Trophoblast cell (in vitro differentiated cells and primary cell): ENCODE measurements at regions not wholly inside any gene's neighbourhood (a gene's known extent, or its start where the extent isn't known, plus 50 kb on each side); places are given as distances from the start of the nearest gene placed in this dataset.

Experiments
- DNase-seq, 2 donors: peaks; one replicate each; pipeline ENCODE4 v3.0.0-alpha.2; 2016
- H2AFZ ChIP-seq: 2 replicates; pipeline ENCODE4 v1.6.1; 2013; ENCODE audit warnings: low read length, moderate library complexity, mild to moderate bottlenecking; ENCODE audit not compliant: insufficient read depth, poor library complexity
- H2AK5ac ChIP-seq: 2 replicates; pipeline ENCODE4 v1.6.1; 2013; ENCODE audit warnings: mild to moderate bottlenecking, low read length
- H2BK120ac ChIP-seq: 2 replicates; pipeline ENCODE4 v1.6.1; 2013; ENCODE audit warnings: low read length, mild to moderate bottlenecking, moderate library complexity; ENCODE audit not compliant: insufficient read depth, poor library complexity
- H2BK12ac ChIP-seq: 2 replicates; pipeline ENCODE4 v1.6.1; 2013; ENCODE audit warnings: mild to moderate bottlenecking, low read length, moderate library complexity
- H2BK5ac ChIP-seq: 2 replicates; pipeline ENCODE4 v1.6.1; 2013; ENCODE audit warnings: low read length, low read depth, moderate library complexity, mild to moderate bottlenecking; ENCODE audit not compliant: poor library complexity
- H3K14ac ChIP-seq: 2 replicates; pipeline ENCODE4 v1.6.1; 2013; ENCODE audit warnings: mild to moderate bottlenecking, low read length
- H3K18ac ChIP-seq: 2 replicates; pipeline ENCODE4 v1.6.1; 2013; ENCODE audit warnings: mild to moderate bottlenecking, low read length
- H3K23ac ChIP-seq: 2 replicates; pipeline ENCODE4 v1.6.1; 2013; ENCODE audit warnings: low read length
- H3K27ac ChIP-seq: 2 replicates; pipeline ENCODE4 v1.5.1; 2013; ENCODE audit warnings: low read depth, mild to moderate bottlenecking, inconsistent platforms, low read length, moderate library complexity
- H3K27me3 ChIP-seq: 2 replicates; pipeline ENCODE4 v1.6.1; 2013; ENCODE audit warnings: inconsistent platforms, mild to moderate bottlenecking, low read length, moderate library complexity; ENCODE audit not compliant: insufficient read depth
- H3K36me3 ChIP-seq, 2 experiments: 1 replicate in 1 of 2; 2 replicates in 1 of 2; pipeline ENCODE4 v1.6.1; 2013; ENCODE audit warnings: low read length in 2 of 2, mild to moderate bottlenecking in 2 of 2, moderate library complexity in 1 of 2; ENCODE audit not compliant: insufficient read depth in 2 of 2, control insufficient read depth in 1 of 2
- H3K4ac ChIP-seq: 2 replicates; pipeline ENCODE4 v1.6.1; 2013; ENCODE audit warnings: low read depth, mild to moderate bottlenecking, low read length, moderate library complexity
- H3K4me1 ChIP-seq, 2 experiments: 1 replicate in 1 of 2; 2 replicates in 1 of 2; pipeline ENCODE4 v1.6.1; 2013; ENCODE audit warnings: low read length in 2 of 2, mild to moderate bottlenecking in 2 of 2, moderate library complexity in 1 of 2; ENCODE audit not compliant: insufficient read depth in 2 of 2, control insufficient read depth in 1 of 2
- H3K4me2 ChIP-seq: 2 replicates; pipeline ENCODE4 v1.6.1; 2013; ENCODE audit warnings: inconsistent platforms, mild to moderate bottlenecking, low read length, moderate library complexity
- H3K4me3 ChIP-seq: 2 replicates; pipeline ENCODE4 v1.5.1; 2013; ENCODE audit warnings: mild to moderate bottlenecking, low read depth, low read length, inconsistent platforms
- H3K79me1 ChIP-seq: one replicate; pipeline ENCODE4 v1.6.1; 2013; ENCODE audit warnings: low read length
- H3K79me2 ChIP-seq: 2 replicates; pipeline ENCODE4 v1.6.1; 2013; ENCODE audit warnings: low read length, mild to moderate bottlenecking; ENCODE audit not compliant: control insufficient read depth, insufficient read depth, poor library complexity
- H3K9ac ChIP-seq: 2 replicates; pipeline ENCODE4 v1.6.1; 2013; ENCODE audit warnings: mild to moderate bottlenecking, low read length
- H3K9me3 ChIP-seq: 2 replicates; pipeline ENCODE4 v1.6.1; 2013; ENCODE audit warnings: low read depth, mild to moderate bottlenecking, control low read depth, inconsistent platforms, low read length; ENCODE audit not compliant: insufficient read depth
- H4K12ac ChIP-seq: 2 replicates; pipeline ENCODE4 v1.6.1; 2013; ENCODE audit warnings: low read depth, mild to moderate bottlenecking, low read length, moderate library complexity
- H4K8ac ChIP-seq: 2 replicates; pipeline ENCODE4 v1.6.1; 2013; ENCODE audit warnings: low read depth, mild to moderate bottlenecking, low read length, moderate library complexity
- H4K91ac ChIP-seq: one replicate; pipeline ENCODE4 v1.6.1; 2013; ENCODE audit warnings: low read depth, mild to moderate bottlenecking, low read length, moderate library complexity
- WGBS: extraction: QIAGEN DNeasy Blood & Tissue Kit; methylation state at CpG from one replicate; pipeline ENCODE4 v1.1.7; 2013; ENCODE audit warnings: missing lambda C conversion rate; ENCODE audit not compliant: insufficient read length, insufficient coverage; ENCODE audit errors: extremely low coverage; 5-methylcytosine and 5-hydroxymethylcytosine counted together

- Histone ChIP-seq H3K4ac (no peak overlapping the region), H3K9me3 (no peaks in the 10 kb centered on the region), H3K4me2 (no peak overlapping the region), H3K36me3 (no peaks in the 10 kb centered on the region), H2BK12ac (no peak overlapping the region), H4K12ac (no peak overlapping the region), H3K9ac (no peak overlapping the region), H3K4me3 (no peak overlapping the region), H2AK5ac (no peak overlapping the region), H3K79me1 (no peaks in the 10 kb centered on the region), H3K4me1 (no peaks in the 10 kb centered on the region), H3K23ac (no peak overlapping the region), H3K27ac (no peak overlapping the region), H3K27me3 (no peaks in the 10 kb centered on the region), H2BK5ac (no peak overlapping the region), H2AFZ (no peak overlapping the region), H4K91ac (no peak overlapping the region), H4K8ac (no peak overlapping the region), H3K79me2 (no peaks in the 10 kb centered on the region), H3K14ac (no peak overlapping the region), H3K18ac (no peak overlapping the region), H2BK120ac (no peak overlapping the region)
- no peak for DNase-seq
- WGBS: no CpG with 5 or more reads among the region's 5 CpGs
Measured at GRCh38 chr4:186932196-186932595, 208.5 kb upstream of the FAT1 start.

DNA sequence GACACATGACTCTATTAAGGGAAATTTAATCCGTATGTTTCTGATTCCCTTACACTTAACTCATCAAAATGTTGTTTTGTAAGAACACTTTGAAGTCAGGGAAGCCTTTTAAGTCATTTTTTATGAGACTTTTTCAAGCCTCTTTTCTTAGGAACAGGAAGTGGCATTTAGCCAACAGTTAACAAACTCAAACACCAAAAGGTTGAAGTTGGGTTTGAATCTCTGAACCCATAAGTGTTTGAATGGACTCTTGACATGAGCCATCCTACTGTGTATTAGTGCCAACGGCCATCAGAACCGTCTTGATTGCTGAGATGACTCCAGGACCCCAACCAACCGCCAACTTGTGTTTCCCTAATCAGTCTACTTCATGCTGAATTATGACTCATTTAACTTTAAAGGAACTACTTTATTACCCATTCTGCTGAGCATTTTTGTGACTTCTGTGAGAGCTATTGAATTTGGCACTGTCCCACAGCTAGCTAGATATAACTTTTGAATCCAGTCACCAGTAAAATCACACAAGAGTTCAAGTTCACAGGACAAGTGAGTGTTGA is 209.1 kb upstream of the FAT1 start:
- H3K9ac ChIP-seq: no peak overlapping the region
- H3K4ac ChIP-seq: no peak overlapping the region
- no peak for DNase-seq
- no peak overlapping the region for H2AFZ ChIP-seq
- no peak overlapping the region for H3K4me2 ChIP-seq
- no peaks in the 10 kb centered on the region for H3K79me1 ChIP-seq
- H3K18ac ChIP-seq: no peak overlapping the region
- no peaks in the 10 kb centered on the region for H3K9me3 ChIP-seq
- no CpG with 5 or more reads among the region's 4 CpGs for WGBS
- no peaks in the 10 kb centered on the region for H3K36me3 ChIP-seq
- H4K91ac ChIP-seq: no peak overlapping the region
- H2AK5ac ChIP-seq: no peak overlapping the region
- H3K14ac ChIP-seq: no peak overlapping the region
- no peak overlapping the region for H2BK5ac ChIP-seq
- no peaks in the 10 kb centered on the region for H3K27me3 ChIP-seq
- H4K8ac ChIP-seq: no peak overlapping the region
- no peaks in the 10 kb centered on the region for H3K4me1 ChIP-seq
- H3K4me3 ChIP-seq: no peak overlapping the region
- H3K79me2 ChIP-seq: no peaks in the 10 kb centered on the region
- no peak overlapping the region for H2BK120ac ChIP-seq
- H4K12ac ChIP-seq: no peak overlapping the region
- H3K23ac ChIP-seq: no peak overlapping the region
- no peak overlapping the region for H3K27ac ChIP-seq
- H2BK12ac ChIP-seq: no peak overlapping the region

DNA sequence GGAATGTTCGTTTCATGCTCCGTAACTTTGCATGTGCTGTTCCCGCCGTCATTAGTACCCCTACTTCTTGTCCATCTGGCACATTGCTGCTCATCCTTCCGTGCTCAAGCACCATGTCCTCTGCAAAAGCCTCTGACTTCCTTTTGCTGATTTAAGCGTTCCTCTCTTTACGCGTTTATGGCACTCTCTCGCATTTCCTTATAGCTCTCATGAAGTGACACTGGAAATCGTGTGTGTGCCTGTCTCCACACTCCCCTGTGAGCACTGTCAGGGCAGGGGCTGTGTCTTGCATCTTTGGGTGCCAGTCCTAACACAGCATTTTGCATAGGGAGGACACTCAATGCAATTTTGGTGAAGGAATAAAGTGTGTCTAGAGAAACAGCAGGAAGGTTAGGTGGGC is 210.6 kb upstream of the FAT1 start:
- Histone ChIP-seq H2AFZ (no peak overlapping the region), H4K8ac (no peak overlapping the region), H3K23ac (no peak overlapping the region), H2BK5ac (no peak overlapping the region), H4K12ac (no peak overlapping the region), H2AK5ac (no peak overlapping the region), H3K18ac (no peak overlapping the region), H3K36me3 (no peaks in the 10 kb centered on the region), H3K79me2 (no peaks in the 10 kb centered on the region), H3K27me3 (no peaks in the 10 kb centered on the region), H3K4me2 (no peak overlapping the region), H3K9me3 (no peaks in the 10 kb centered on the region), H3K14ac (no peak overlapping the region), H2BK12ac (no peak overlapping the region), H3K4me1 (no peaks in the 10 kb centered on the region), H2BK120ac (no peak overlapping the region), H3K4ac (no peak overlapping the region), H3K4me3 (no peak overlapping the region), H4K91ac (no peak overlapping the region), H3K9ac (no peak overlapping the region), H3K79me1 (no peaks in the 10 kb centered on the region), H3K27ac (no peak overlapping the region)
- no peak for DNase-seq
- WGBS: no CpG with 5 or more reads among the region's 10 CpGs

DNA sequence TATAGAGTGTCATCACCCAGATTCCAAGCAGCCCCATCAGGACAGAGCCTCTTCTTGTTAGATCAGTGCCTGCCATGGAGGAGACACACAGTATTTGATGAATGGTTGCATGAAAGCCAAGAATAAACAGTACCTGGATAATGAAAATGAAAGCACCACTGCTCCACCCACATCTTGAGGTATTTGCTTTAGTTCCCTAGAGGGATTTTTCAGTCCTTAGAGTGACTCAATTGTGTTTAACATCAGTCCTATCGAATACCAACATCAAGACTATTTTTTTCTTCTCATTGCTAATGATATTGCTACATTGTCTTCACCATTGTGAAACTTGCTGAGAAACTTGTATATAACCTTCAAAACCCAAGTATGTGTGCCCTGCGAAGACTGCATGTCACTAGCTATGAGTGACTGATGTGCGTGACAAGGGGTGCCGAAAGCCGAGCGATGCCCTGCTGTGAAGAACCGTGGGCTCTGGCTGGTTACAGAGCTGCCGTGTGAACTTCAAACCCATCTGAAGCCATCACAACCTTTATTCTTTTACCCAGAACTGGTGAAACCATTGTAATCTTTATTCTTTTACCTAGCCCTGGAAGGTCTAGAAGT is 211.3 kb upstream of the FAT1 start:
- Histone ChIP-seq H4K91ac (no peak overlapping the region), H2BK5ac (no peak overlapping the region), H3K14ac (no peak overlapping the region), H3K36me3 (no peaks in the 10 kb centered on the region), H2BK12ac (no peak overlapping the region), H3K79me2 (no peaks in the 10 kb centered on the region), H4K8ac (no peak overlapping the region), H2AFZ (no peak overlapping the region), H3K79me1 (no peaks in the 10 kb centered on the region), H3K4me1 (no peaks in the 10 kb centered on the region), H3K23ac (no peak overlapping the region), H2BK120ac (no peak overlapping the region), H3K9ac (no peak overlapping the region), H3K4me2 (no peak overlapping the region), H3K18ac (no peak overlapping the region), H2AK5ac (no peak overlapping the region), H3K4ac (no peak overlapping the region), H3K9me3 (no peaks in the 10 kb centered on the region), H3K27ac (no peak overlapping the region), H3K27me3 (no peaks in the 10 kb centered on the region), H3K4me3 (no peak overlapping the region), H4K12ac (no peak overlapping the region)
- peak; percentile 44 to 87 for DNase-seq
- WGBS: no CpG with 5 or more reads among the region's 8 CpGs
